HCT116 (cell line): ENCODE measurements at regions not wholly inside any gene's neighbourhood (a gene's known extent, or its start where the extent isn't known, plus 50 kb on each side); places are given as distances from the start of the nearest gene placed in this dataset.

Experiments
- ATAC-seq: fragments of 200-7000 bp; cut with Tn5 transposase; 2 replicates; pipeline ENCODE4 v1.9.1; 2020; ENCODE audit warnings: mild to moderate bottlenecking, moderate library complexity
- BruUV-seq: library from RNA; stranded (reverse); fragments of 400-500 nt; replicated peaks from 2 replicates; lab custom pipeline; 2021; lab: Mats Ljungman, UMichigan
- CTCF ChIA-PET: fragments of 300-600 bp; sonication (Branson Sonifier 250); formaldehyde crosslinking; loops from one replicate; lab custom pipeline; 2021; ENCODE audit warnings: antibody characterized with exemption; lab: Charles Lee
- POLR2A ChIA-PET: fragments of 300-600, 350-600 bp; sonication (Branson Sonifier 250); formaldehyde crosslinking; loops from one replicate; lab custom pipeline; 2021; ENCODE audit warnings: antibody characterized with exemption; lab: Charles Lee
- RAD21 ChIA-PET, 2 experiments: fragments of 300-600 bp; sonication (Branson Sonifier 250); formaldehyde crosslinking; loops; one replicate each; lab custom pipeline; 2023; ENCODE audit warnings: low total read pairs in 2 of 2; ENCODE audit not compliant: uncharacterized antibody in 2 of 2, unreplicated experiment in 2 of 2, low non-redundant PET in 1 of 2; lab: Charles Lee
- DNase-seq: peaks from one replicate; pipeline ENCODE4 v3.0.0-alpha.2; 2010; ENCODE audit warnings: low read depth, low spot score
- H2AFZ ChIP-seq: fragments of 200-600 bp; shearing (Covaris generic), sonication (generic); 2 replicates; pipeline ENCODE4 v1.6.1; 2017; ENCODE audit warnings: low read depth, mixed run types, mixed read lengths, antibody characterized with exemption, low read length; ENCODE audit not compliant: poor library complexity, severe bottlenecking
- H3K27ac ChIP-seq: 2 replicates; pipeline ENCODE4 v1.5.1; 2012; ENCODE audit warnings: low read depth, low read length
- H3K27me3 ChIP-seq: fragments of 200-600 bp; sonication (generic); 2 replicates; pipeline ENCODE4 v1.6.1; 2016; ENCODE audit warnings: mixed run types, low read length, mixed read lengths; ENCODE audit not compliant: insufficient read depth
- H3K36me3 ChIP-seq, 2 experiments: fragments of 200-500 bp in 1 of 2; fragments of 200-600 bp in 1 of 2; sonication (Bioruptor generic) in 1 of 2; sonication (generic) in 1 of 2; 2 replicates each; pipeline versions ENCODE4 v1.5.1 to v1.6.1; 2014 to 2016; ENCODE audit warnings: low read length in 2 of 2, inconsistent platforms in 1 of 2, mixed read lengths in 1 of 2, mixed run types in 1 of 2; ENCODE audit not compliant: insufficient read depth in 2 of 2, control insufficient read depth in 1 of 2
- H3K4me1 ChIP-seq, 2 experiments: fragments of 200-600 bp in 1 of 2; sonication (generic) in 1 of 2; 2 replicates each; pipeline versions ENCODE4 v1.5.1 to v1.6.1; 2012 to 2017; ENCODE audit warnings: low read length in 2 of 2, inconsistent platforms in 1 of 2, mild to moderate bottlenecking in 1 of 2, mixed read lengths in 1 of 2, mixed run types in 1 of 2, moderate library complexity in 1 of 2; ENCODE audit not compliant: insufficient read depth in 2 of 2, control insufficient read depth in 1 of 2
- H3K4me2 ChIP-seq: fragments of 200-600 bp; sonication (generic); 2 replicates; pipeline ENCODE4 v1.6.1; 2017; ENCODE audit warnings: mixed run types, low read length, mixed read lengths
- H3K4me3 ChIP-seq, 2 experiments: fragments of 200-600 bp in 1 of 2; sonication (generic) in 1 of 2; replicated peaks in 1 of 2; 2 replicates each; pipeline ENCODE4 v1.5.1; 2011 to 2016; ENCODE audit warnings: low read length in 2 of 2, control low read depth in 1 of 2, low read depth in 1 of 2, mild to moderate bottlenecking in 1 of 2, mixed read lengths in 1 of 2, mixed run types in 1 of 2
- H3K79me2 ChIP-seq: fragments of 200-600 bp; sonication (generic); 2 replicates; pipeline ENCODE4 v1.6.1; 2017; ENCODE audit warnings: mild to moderate bottlenecking, mixed run types, low read length, moderate library complexity, mixed read lengths; ENCODE audit not compliant: insufficient read depth
- H3K9ac ChIP-seq: fragments of 200-600 bp; sonication (generic); 2 replicates; pipeline ENCODE4 v1.6.1; 2016; ENCODE audit warnings: low read length, mixed read lengths
- H3K9me2 ChIP-seq: fragments of 200-600 bp; sonication (generic), shearing (Covaris generic); 2 replicates; pipeline ENCODE4 v1.6.1; 2017; ENCODE audit warnings: mixed run types, mild to moderate bottlenecking, moderate library complexity; ENCODE audit not compliant: insufficient read depth
- H3K9me3 ChIP-seq, 2 experiments: fragments of 200-500 bp in 1 of 2; fragments of 200-600 bp in 1 of 2; sonication (Bioruptor generic) in 1 of 2; sonication (generic) in 1 of 2; 2 replicates each; pipeline ENCODE4 v1.6.1; 2014 to 2017; ENCODE audit warnings: low read length in 2 of 2, mixed read lengths in 2 of 2, inconsistent platforms in 1 of 2, low read depth in 1 of 2, mild to moderate bottlenecking in 1 of 2, mixed run types in 1 of 2, moderate library complexity in 1 of 2; ENCODE audit not compliant: control insufficient read depth in 1 of 2, insufficient read depth in 1 of 2
- H4K20me1 ChIP-seq: fragments of 200-600 bp; sonication (generic), shearing (Covaris generic); 2 replicates; pipeline ENCODE4 v1.6.1; 2017; ENCODE audit warnings: mixed run types, mild to moderate bottlenecking, moderate library complexity; ENCODE audit not compliant: insufficient read depth
- ATF3 ChIP-seq: IDR thresholded peaks from 2 replicates; pipeline ENCODE4 v1.6.1; 2012
- CBX3 ChIP-seq: IDR thresholded peaks from 2 replicates; pipeline ENCODE4 v1.6.1; 2012; ENCODE audit warnings: low read depth
- CEBPB ChIP-seq: IDR thresholded peaks from 2 replicates; pipeline ENCODE4 v1.6.1; 2012; ENCODE audit warnings: low read depth
- ELF1 ChIP-seq: IDR thresholded peaks from 2 replicates; pipeline ENCODE4 v1.6.1; 2012; ENCODE audit warnings: low read depth, borderline replicate concordance
- FOSL1 ChIP-seq: IDR thresholded peaks from 2 replicates; pipeline ENCODE4 v1.6.1; 2012; ENCODE audit warnings: low read depth
- JUND ChIP-seq: IDR thresholded peaks from 2 replicates; pipeline ENCODE4 v1.6.1; 2012
- MAX ChIP-seq: IDR thresholded peaks from 2 replicates; pipeline ENCODE4 v1.6.1; 2012
- POLR2A ChIP-seq: IDR thresholded peaks from 2 replicates; pipeline ENCODE4 v1.7.0; 2011; ENCODE audit warnings: borderline replicate concordance; ENCODE audit not compliant: insufficient read depth, insufficient read length; ENCODE audit errors: extremely low read depth
- SIN3A ChIP-seq: IDR thresholded peaks from 2 replicates; pipeline ENCODE4 v1.6.1; 2012; ENCODE audit warnings: low read depth
- SRF ChIP-seq: IDR thresholded peaks from 2 replicates; pipeline ENCODE4 v1.6.1; 2012; ENCODE audit warnings: low read depth
- TCF7L2 ChIP-seq: IDR thresholded peaks from 2 replicates; pipeline ENCODE4 v1.7.0; 2011; ENCODE audit warnings: borderline replicate concordance, inconsistent platforms; ENCODE audit not compliant: insufficient read depth, insufficient read length; ENCODE audit errors: extremely low read depth
- YY1 ChIP-seq: IDR thresholded peaks from 2 replicates; pipeline ENCODE4 v1.6.1; 2011; ENCODE audit warnings: low read length, low read depth, moderate library complexity, mild to moderate bottlenecking; ENCODE audit not compliant: insufficient replicate concordance; ENCODE audit errors: extremely low read depth
- ZBTB33 ChIP-seq: IDR thresholded peaks from 2 replicates; pipeline ENCODE4 v1.6.1; 2011; ENCODE audit warnings: mild to moderate bottlenecking, low read length, moderate library complexity; ENCODE audit not compliant: insufficient replicate concordance; ENCODE audit errors: extremely low read depth
- ZNF274 ChIP-seq: fragments of 200-500 bp; sonication (Bioruptor generic); IDR thresholded peaks from 2 replicates; pipeline ENCODE4 v1.6.1; 2014; ENCODE audit warnings: mild to moderate bottlenecking, low read depth, low read length, inconsistent platforms
- intact Hi-C: fragments of 100-400 bp; cut with micrococcal nuclease; formaldehyde crosslinking; loops from 2 replicates; pipeline ENCODE4 v1.10.0; 2022

GRCh38 chr7:57210871-57211270 lies 78.6 kb upstream of the ZNF479 start:
- Histone ChIP-seq H3K79me2 (no peaks in the 10 kb centered on the region), H3K27ac (no peak overlapping the region), H4K20me1 (no peaks in the 10 kb centered on the region), H2AFZ (no peak overlapping the region), H3K4me3 (no peak overlapping the region), H3K4me1 (no peaks in the 10 kb centered on the region), H3K27me3 (no peaks in the 10 kb centered on the region), H3K9ac (no peak overlapping the region), H3K9me3 (peaks cover 0 to 12% of the 10 kb centered on the region in 2 experiments; a peak in 2 of 4 replicates), H3K9me2 (no peaks in the 10 kb centered on the region), H3K36me3 (no peaks in the 10 kb centered on the region), H3K4me2 (no peak overlapping the region)
- DNase-seq (no peak), ATAC-seq (no peak)
- RAD21 ChIA-PET: no interaction called here
- BruUV-seq: no TSS peak
- TF ChIP-seq FOSL1 (no peak), ELF1 (no peak), ATF3 (no peak), SRF (no peak), TCF7L2 (no peak), CBX3 (no peak), YY1 (no peak), POLR2A (no peak), CEBPB (no peak), SIN3A (no peak), ZNF274 (no peak), MAX (no peak), ZBTB33 (no peak), JUND (no peak)
- CTCF ChIA-PET: no interaction called here
- POLR2A ChIA-PET: no interaction called here
- intact Hi-C loops: no loop called here
